Epithelial cell of prostate (primary cell): ENCODE measurements at regions not wholly inside any gene's neighbourhood (a gene's known extent, or its start where the extent isn't known, plus 50 kb on each side); places are given as distances from the start of the nearest gene placed in this dataset.
"Not testable (repeated sequence)": the region's sequence is repeated elsewhere in the genome, so short reads cannot be mapped to it uniquely, and the experiment has no call there.

Experiments
- DNase-seq: peaks from one replicate; pipeline ENCODE4 v3.0.0-alpha.2; 2011; ENCODE audit warnings: low read depth, low spot score
- H3K27ac ChIP-seq: fragments of 450-650 bp; 2 replicates; pipeline ENCODE4 v1.5.1; 2017; ENCODE audit warnings: mild to moderate bottlenecking

DNA sequence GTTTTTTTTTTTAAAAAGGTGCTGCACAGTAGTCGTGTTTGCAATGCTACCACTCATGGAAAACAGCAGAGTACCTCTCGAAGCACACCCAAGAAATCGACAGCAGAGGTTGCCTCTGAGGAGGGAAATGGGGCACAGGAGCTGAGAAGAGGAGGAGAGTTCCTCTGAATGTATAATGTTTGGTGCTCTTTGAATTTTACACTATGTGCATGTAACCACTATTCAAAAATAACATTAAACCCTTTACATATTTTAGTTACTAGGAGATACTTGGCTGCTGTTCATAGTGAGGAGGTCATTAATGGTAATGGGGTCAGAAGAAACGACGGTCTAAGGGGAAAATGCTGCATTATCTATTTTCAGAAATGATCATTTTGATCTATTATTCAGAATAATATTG, 129.4 kb upstream of the CLEC14A start:
- H3K27ac ChIP-seq = no peak overlapping the region
- no peak for DNase-seq

- DNase-seq = no peak
- H3K27ac ChIP-seq = no peak overlapping the region
These were observed 128.8 kb upstream of the CLEC14A start for GRCh38 chr14:38384741-38385140.

DNA sequence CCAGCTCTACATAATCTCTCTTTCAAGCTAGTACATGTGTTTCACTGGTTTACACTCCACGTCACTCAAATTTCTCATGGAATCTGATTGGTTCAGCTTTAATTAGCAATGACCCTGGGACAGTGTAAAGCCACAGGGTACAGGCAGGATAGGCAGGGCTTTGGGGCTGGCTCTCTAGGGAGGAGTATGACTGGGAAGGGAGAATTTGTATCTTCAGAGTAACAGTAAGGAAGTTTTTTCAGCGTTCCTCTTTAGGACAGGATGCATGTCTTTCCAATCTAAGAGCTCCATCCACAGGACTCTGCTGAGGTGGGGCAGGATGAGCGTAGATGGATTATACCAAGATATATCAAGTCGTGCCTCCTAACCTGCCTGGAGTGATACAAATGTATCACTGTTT, 112.0 kb upstream of the CLEC14A start:
- no peak for DNase-seq
- no peak overlapping the region for H3K27ac ChIP-seq

GRCh38 chr14:38366374-38366773, 110.5 kb upstream of the CLEC14A start:
- no peak overlapping the region for H3K27ac ChIP-seq
- DNase-seq = no peak

DNA sequence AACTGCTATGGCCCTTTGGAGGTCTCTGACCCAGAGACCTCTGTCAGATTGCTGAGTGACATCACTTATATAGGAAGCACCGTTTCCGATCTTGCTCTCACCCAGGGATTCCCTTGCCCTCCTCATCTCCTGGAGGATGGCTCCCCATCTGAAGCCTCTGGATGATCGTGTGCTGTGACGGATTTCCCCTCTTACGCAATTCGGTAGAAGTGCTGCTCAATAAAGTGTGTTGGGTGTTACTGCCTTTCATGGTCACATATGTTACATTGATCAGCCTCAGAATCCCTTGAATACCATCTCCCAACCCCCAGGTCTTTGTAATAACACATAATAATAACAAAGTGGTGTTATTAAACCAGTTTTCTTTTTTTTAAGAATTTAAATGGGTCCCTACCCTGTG, 107.3 kb upstream of the CLEC14A start:
- no peak overlapping the region for H3K27ac ChIP-seq
- DNase-seq = no peak

DNA sequence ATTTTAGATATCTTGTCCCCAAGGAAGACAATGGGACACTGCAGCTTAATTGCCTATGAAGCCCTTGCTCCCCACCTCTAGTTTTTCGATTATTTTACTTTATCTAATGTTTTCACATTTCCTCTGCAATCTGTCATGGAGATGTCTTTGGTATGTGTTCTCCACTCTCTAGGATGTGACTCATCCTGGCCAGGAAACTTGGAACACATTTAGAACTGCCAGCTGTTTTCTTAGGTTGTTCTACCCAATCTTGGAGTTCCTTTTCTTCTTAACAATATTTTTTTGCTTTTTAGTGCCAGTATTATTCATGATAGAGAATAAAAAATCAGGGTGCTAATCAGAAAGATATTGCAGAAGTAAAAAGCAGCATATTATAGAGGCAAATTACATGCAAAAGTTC, 101.7 kb upstream of the CLEC14A start:
- no peak overlapping the region for H3K27ac ChIP-seq
- DNase-seq = no peak

- not testable (repeated sequence) for DNase-seq, H3K27ac ChIP-seq
These were observed 99.6 kb upstream of the CLEC14A start for GRCh38 chr14:38355473-38355872.

DNA sequence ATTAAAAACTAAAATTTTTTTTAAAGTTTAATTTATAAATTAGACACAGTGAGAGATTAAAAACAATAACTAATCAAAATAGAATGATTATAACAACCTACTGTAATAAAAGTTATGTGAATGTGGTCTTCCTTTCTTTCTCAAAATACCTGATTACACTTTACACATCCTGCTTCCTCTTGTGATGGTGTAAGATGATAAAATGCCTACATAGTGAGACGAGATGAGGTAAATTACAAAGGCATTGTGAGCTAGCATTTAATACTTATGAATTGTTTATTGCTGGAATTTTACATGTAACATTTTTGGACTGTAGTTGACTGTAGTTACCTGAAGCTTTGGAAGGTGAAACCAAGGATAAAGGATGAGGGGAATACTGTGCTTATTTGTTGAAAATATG, 94.2 kb upstream of the CLEC14A start:
- H3K27ac ChIP-seq = no peak overlapping the region
- no peak for DNase-seq

DNA sequence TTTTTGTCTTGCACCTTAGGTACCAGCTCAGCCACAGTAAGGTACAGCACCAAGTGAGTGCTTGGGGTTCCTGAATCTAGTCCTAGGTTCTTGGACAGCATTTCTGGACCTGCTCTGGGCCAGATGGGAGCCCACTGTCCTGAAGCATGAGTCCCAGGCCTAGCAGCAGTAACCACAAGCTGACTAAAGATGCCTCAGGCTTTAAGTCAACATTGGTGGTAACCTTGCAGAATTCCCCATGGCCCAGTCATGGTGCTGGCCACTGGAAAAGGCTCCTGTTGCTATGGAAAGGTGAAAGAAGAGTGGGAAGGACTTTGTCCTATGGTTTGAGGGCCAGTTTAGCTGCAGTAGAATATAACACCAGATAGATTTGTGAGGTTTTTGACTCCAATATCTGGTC, 86.9 kb upstream of the CLEC14A start:
- no peak for DNase-seq
- H3K27ac ChIP-seq = no peak overlapping the region

DNA sequence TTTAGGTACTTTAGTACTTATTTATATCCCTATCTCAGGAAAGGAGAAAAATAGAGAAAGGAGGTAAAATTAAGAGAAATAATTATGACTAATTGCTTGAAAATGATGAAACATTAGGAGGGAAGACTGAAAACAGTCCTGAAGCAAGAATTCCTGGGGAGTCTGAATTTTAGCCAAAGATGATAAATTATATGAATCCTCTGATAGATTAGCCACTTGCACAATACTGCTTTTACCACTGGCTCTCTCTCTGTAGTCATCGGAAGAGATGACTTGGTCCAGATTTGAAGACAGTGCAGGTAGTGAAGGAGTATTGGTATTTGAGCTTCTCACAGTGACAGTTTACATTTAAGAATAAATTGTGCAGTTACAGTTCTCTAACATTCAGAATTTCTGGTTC, 83.8 kb upstream of the CLEC14A start:
- H3K27ac ChIP-seq = no peak overlapping the region
- DNase-seq = no peak

GRCh38 chr14:38336298-38336697, 80.4 kb upstream of the CLEC14A start:
- no peak for DNase-seq

GRCh38 chr14:38330275-38330674, 74.4 kb upstream of the CLEC14A start:
- H3K27ac ChIP-seq = no peak overlapping the region
- DNase-seq = no peak

More at GRCh38 chr14:38336298-38336697, 80.4 kb upstream of the CLEC14A start:
- no peak overlapping the region for H3K27ac ChIP-seq

GRCh38 chr14:38329246-38329645, 73.4 kb upstream of the CLEC14A start:
- H3K27ac ChIP-seq = no peak overlapping the region
- no peak for DNase-seq

DNA sequence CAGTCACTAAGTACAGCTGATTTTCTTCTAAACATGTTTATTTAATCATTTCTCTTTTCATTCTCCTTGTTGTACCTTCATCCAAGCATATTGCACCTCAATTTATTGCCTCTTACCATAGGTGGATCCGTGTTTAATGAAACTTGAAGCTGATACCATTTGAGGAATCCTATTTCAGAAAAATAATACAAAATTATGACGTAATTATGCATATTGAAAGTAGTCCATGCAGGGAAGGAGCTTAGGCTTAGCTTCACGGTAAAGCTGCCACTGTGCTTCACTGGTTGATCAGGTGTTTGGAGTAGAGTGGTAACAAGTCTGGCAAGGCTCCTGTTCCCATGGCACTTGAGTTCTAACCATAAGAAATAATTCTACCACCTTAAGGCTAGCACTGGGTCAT, 61.0 kb upstream of the CLEC14A start:
- H3K27ac ChIP-seq = no peak overlapping the region
- no peak for DNase-seq

DNA sequence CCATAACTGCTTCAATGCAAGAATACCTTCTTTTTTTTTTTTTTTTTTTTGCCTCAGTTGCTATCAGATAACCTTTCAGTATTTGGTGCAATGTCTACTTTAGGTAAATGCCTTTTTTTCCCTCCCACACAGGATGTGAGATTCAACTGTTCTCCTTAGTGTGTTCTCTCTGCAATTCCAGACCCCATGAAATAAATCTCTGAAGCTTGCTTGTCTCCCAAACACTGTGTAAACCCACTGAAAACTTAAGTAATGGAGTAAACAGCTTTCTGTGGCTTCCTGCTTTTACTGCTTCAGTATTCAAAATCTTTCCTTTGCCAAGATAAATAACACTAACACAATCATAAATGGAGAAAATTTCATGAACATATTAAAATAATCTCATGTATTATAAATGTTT, 55.8 kb upstream of the CLEC14A start:
- no peak for DNase-seq

DNA sequence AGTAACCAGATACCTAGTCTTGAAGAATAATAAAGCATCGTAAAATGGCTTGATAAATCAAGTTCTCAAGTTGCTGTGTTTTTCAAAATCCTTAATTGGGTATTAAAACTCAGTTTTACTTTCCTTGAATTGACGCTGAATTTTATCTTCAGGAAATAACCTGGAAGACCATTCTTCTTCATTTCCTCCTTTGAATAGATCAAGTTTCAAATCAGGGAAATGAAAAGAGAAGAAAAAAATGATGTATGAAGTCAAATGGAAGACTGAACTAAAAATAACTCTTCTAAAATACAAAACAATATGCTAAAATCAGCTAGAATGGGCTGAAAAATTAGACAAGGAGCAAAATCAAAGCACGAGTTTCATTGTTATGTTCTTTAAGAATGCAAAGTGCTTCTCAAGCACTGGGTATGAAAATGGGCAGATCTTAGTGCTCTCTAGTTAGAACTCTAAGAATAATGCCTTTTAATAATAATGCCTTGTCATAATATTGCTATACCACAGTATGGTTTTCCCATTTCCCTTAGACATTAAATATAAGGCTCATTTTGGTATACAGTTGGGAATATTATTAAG, 54.6 kb upstream of the CLEC14A start:
- no peak overlapping the region for H3K27ac ChIP-seq
- no peak for DNase-seq

More for the DNA sequence above, 55.8 kb upstream of the CLEC14A start:
- no peak overlapping the region for H3K27ac ChIP-seq

DNA sequence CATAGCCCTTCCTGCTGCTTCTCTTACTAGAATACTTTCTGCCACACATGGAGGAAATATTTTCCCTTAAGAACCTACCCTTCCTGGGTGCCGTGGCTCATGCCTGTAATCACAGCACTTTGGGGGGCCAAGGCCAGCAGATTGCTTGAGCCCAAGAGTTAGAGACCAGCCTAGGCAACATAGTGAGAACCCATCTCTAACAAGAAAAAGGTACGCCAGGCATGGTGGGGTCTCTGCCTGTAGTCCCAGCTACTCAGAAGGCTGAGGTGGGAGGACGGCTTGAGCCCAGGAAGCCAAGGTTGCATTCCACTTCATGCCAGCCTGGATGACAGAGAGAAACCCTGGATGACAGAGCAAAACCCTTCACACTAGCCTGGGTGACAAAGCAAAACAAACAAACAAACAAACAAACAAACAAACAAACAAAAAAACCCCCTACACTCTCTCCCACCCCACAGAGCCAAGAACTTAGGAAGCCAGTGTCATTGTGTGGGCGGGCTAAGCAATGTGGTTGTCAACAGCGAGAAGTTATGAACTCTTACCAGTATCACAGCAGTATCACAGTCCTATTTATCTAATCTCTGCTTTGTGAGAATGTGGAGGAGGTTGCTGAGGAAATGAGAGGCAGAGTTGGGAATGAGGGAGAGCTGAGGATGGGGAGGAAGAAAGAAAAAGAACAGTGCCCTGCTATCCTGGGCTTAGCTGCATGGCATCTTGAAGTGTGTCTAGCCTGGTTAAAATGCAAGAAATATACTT, 53.8 kb upstream of the CLEC14A start:
- no peak overlapping the region for H3K27ac ChIP-seq
- DNase-seq = no peak
